Tibial nerve (tissue), 4 donors: ENCODE measurements at regions not wholly inside any gene's neighbourhood (a gene's known extent, or its start where the extent isn't known, plus 50 kb on each side); places are given as distances from the start of the nearest gene placed in this dataset.

ENCODE experiments used
- DNase-seq, 2 donors: peaks; one replicate each; pipeline ENCODE4 v3.0.0-alpha.2; 2019; ENCODE audit warnings: low spot score in 2 of 2
- H3K27ac ChIP-seq, 4 donors: fragments of 200-600 bp; sonication (generic) in 3 of 4; one replicate each; pipeline ENCODE4 v1.5.1; 2017 to 2019; ENCODE audit warnings: mild to moderate bottlenecking in 1 of 4
- H3K27me3 ChIP-seq, 2 donors: fragments of 200-600 bp; sonication (generic) in 1 of 2; one replicate each; pipeline versions ENCODE4 v1.5.1 to v1.6.0; 2017 to 2019
- H3K36me3 ChIP-seq, 3 donors: fragments of 200-600 bp; sonication (generic); one replicate each; pipeline ENCODE4 v1.5.1; 2018 to 2019
- H3K4me1 ChIP-seq, 4 donors: fragments of 200-600 bp; sonication (generic) in 3 of 4; one replicate each; pipeline ENCODE4 v1.5.1; 2017 to 2019
- H3K4me3 ChIP-seq, 4 donors: fragments of 200-600 bp; sonication (generic) in 3 of 4; one replicate each; pipeline ENCODE4 v1.5.1; 2017 to 2019; ENCODE audit warnings: mild to moderate bottlenecking in 1 of 4, moderate library complexity in 1 of 4
- H3K9me3 ChIP-seq, 4 donors: fragments of 200-600 bp; sonication (generic) in 3 of 4; one replicate each; pipeline ENCODE4 v1.5.1; 2017 to 2019
- CTCF ChIP-seq, 5 experiments: fragments of 200-600 bp in 3 of 5; fragments of 450-650 bp in 2 of 5; sonication (generic) in 3 of 5; IDR thresholded peaks; one replicate each; pipeline ENCODE4 v1.5.1; 2016 to 2019; ENCODE audit warnings: antibody characterized with exemption in 5 of 5, mild to moderate bottlenecking in 3 of 5, moderate library complexity in 2 of 5
- EP300 ChIP-seq, 2 donors: sonication (generic); formaldehyde crosslinking; IDR thresholded peaks; one replicate each; pipeline ENCODE4 v1.6.1; 2017; ENCODE audit warnings: antibody characterized with exemption in 2 of 2, mild to moderate bottlenecking in 1 of 2
- POLR2A ChIP-seq, 2 donors: fragments of 450-650 bp; IDR thresholded peaks; one replicate each; pipeline ENCODE4 v1.6.1; 2017; ENCODE audit warnings: antibody characterized with exemption in 2 of 2, mild to moderate bottlenecking in 2 of 2, moderate library complexity in 2 of 2
- WGBS, 2 donors: methylation state at CpG; one replicate each; pipeline ENCODE4 v1.1.5; 2018; 5-methylcytosine and 5-hydroxymethylcytosine counted together

GRCh38 chr16:86996081-86996480 is 321.1 kb downstream of the C16orf95 start:
- TF ChIP-seq POLR2A (IDR thresholded peaks at IDR 0.05) (no peak), EP300 (IDR thresholded peaks at IDR 0.05) (no peak), CTCF (IDR thresholded peaks at IDR 0.05) (no peak)
- Histone ChIP-seq H3K4me1 (peaks cover 0 to 8% (median 0%) of the 10 kb centered on the region in 4 donors), H3K27me3 (peaks cover 0 to 21% of the 10 kb centered on the region in 2 donors), H3K9me3 (peaks cover 0 to 15% (median 0%) of the 10 kb centered on the region in 4 donors), H3K27ac (no peak overlapping the region), H3K4me3 (no peak overlapping the region), H3K36me3 (no peaks in the 10 kb centered on the region)
- no peak for DNase-seq
- WGBS, 2 donors: 91 to 92% methylated on average over 10 of the region's 10 CpGs

- peaks cover 0 to 8% (median 0%) of the 10 kb centered on the region in 4 donors for H3K4me1 ChIP-seq
- 85 to 93% methylated on average over 11 of the region's 11 CpGs for WGBS, 2 donors
- peaks cover 0 to 17% of the 10 kb centered on the region in 2 donors for H3K27me3 ChIP-seq
- H3K4me3 ChIP-seq: no peak overlapping the region
- peaks cover 0 to 15% (median 0%) of the 10 kb centered on the region in 4 donors for H3K9me3 ChIP-seq
- no peak for DNase-seq
- no peaks in the 10 kb centered on the region for H3K36me3 ChIP-seq
- no peak overlapping the region for H3K27ac ChIP-seq
- TF ChIP-seq POLR2A (IDR thresholded peaks at IDR 0.05): no peak
- TF ChIP-seq EP300 (IDR thresholded peaks at IDR 0.05): no peak
- TF ChIP-seq CTCF (IDR thresholded peaks at IDR 0.05): no peak
Observed at GRCh38 chr16:86997058-86997457, 320.1 kb downstream of the C16orf95 start.

- no peak for DNase-seq
- 81 to 87% methylated on average over 19 to 21 of the region's 21 CpGs for WGBS, 2 donors
- Histone ChIP-seq H3K27me3 (peaks cover 0 to 17% of the 10 kb centered on the region in 2 donors), H3K27ac (no peak overlapping the region), H3K4me1 (peaks cover 0 to 8% (median 0%) of the 10 kb centered on the region in 4 donors), H3K4me3 (no peak overlapping the region), H3K36me3 (no peaks in the 10 kb centered on the region), H3K9me3 (peaks cover 0 to 15% (median 0%) of the 10 kb centered on the region in 4 donors)
- TF ChIP-seq EP300 (IDR thresholded peaks at IDR 0.05) (no peak), CTCF (IDR thresholded peaks at IDR 0.05) (no peak), POLR2A (IDR thresholded peaks at IDR 0.05) (no peak)
Observed at GRCh38 chr16:86998196-86999001, 318.8 kb downstream of the C16orf95 start.

GRCh38 chr16:87000001-87000400 is 317.2 kb downstream of the C16orf95 start:
- Histone ChIP-seq H3K9me3 (peaks cover 0 to 16% (median 2%) of the 10 kb centered on the region in 4 donors), H3K27me3 (peaks cover 0 to 12% of the 10 kb centered on the region in 2 donors), H3K36me3 (no peaks in the 10 kb centered on the region), H3K4me1 (peaks cover 0 to 4% (median 0%) of the 10 kb centered on the region in 4 donors), H3K4me3 (no peak overlapping the region), H3K27ac (no peak overlapping the region)
- TF ChIP-seq POLR2A (IDR thresholded peaks at IDR 0.05): no peak
- TF ChIP-seq EP300 (IDR thresholded peaks at IDR 0.05): no peak
- WGBS, 2 donors: 68 to 83% methylated on average over 2 of the region's 2 CpGs
- DNase-seq: no peak

- Histone ChIP-seq H3K9me3 (peaks cover 0 to 19% (median 2%) of the 10 kb centered on the region in 4 donors), H3K4me3 (no peak overlapping the region), H3K36me3 (no peaks in the 10 kb centered on the region), H3K27me3 (no peaks in the 10 kb centered on the region), H3K27ac (no peak overlapping the region), H3K4me1 (no peaks in the 10 kb centered on the region)
- peak in 1 of 2 donors; percentile 25 for DNase-seq
- TF ChIP-seq CTCF (IDR thresholded peaks at IDR 0.05) (no peak), POLR2A (IDR thresholded peaks at IDR 0.05) (no peak), EP300 (IDR thresholded peaks at IDR 0.05) (peak in 1 of 2 donors; percentile 34)
Observed at GRCh38 chr16:87002717-87003413, 314.3 kb downstream of the C16orf95 start.
